GM23338 (cell line): ENCODE measurements at regions not wholly inside any gene's neighbourhood (a gene's known extent, or its start where the extent isn't known, plus 50 kb on each side); places are given as distances from the start of the nearest gene placed in this dataset.

Experiments
- CTCF ChIP-seq, 2 experiments: fragments of 200-600 bp in 1 of 2; sonication (generic) in 1 of 2; conservative IDR thresholded peaks; 2 replicates each; pipeline versions ENCODE4 v1.5.1 to v1.6.1; 2016 to 2017; ENCODE audit warnings: antibody characterized with exemption in 2 of 2, low read depth in 2 of 2, mild to moderate bottlenecking in 2 of 2, moderate library complexity in 1 of 2
- EZH2 ChIP-seq: fragments of 200-600 bp; sonication (generic); IDR thresholded peaks from one replicate; pipeline ENCODE4 v1.8.0; 2017; ENCODE audit warnings: antibody characterized with exemption, mild to moderate bottlenecking, low read depth; ENCODE audit not compliant: unreplicated experiment
- POLR2AphosphoS5 ChIP-seq: IDR thresholded peaks from 2 replicates; pipeline ENCODE4 v1.6.1; 2016; ENCODE audit warnings: antibody characterized with exemption, low read depth

GRCh38 chr2:22753476-22753875, 631.5 kb upstream of the KLHL29 start:
- TF ChIP-seq CTCF (conservative IDR thresholded peaks at IDR 0.05; ENCODE audit: low read depth in 2 of 2) (no peak), POLR2AphosphoS5 (no peak), EZH2 (no peak)
